ENCODE measurements at regions not wholly inside any gene's neighbourhood (a gene's known extent, or its start where the extent isn't known, plus 50 kb on each side); places are given as distances from the start of the nearest gene placed in this dataset.

- no peaks in the 10 kb centered on the region for H3K9me3 ChIP-seq (ENCODE audit: control insufficient read depth, insufficient read depth, low read depth, low read length)
- no peaks in the 10 kb centered on the region for H3K36me3 ChIP-seq (ENCODE audit: control insufficient read depth in 2 of 2, insufficient read depth in 1 of 2, low read length in 2 of 2)
- H3K27ac ChIP-seq (ENCODE audit: extremely low read depth, low read depth, low read length): no peak overlapping the region
- no peaks in the 10 kb centered on the region for H3K4me1 ChIP-seq (ENCODE audit: control insufficient read depth, insufficient read depth, low read length)
- no peak for TF ChIP-seq ZNF404 (tag by site-specific recombination; IDR thresholded peaks at IDR 0.05)
- TF ChIP-seq ZNF610 (tag by site-specific recombination; IDR thresholded peaks at IDR 0.05; ENCODE audit: borderline replicate concordance): no peak
- no peak for TF ChIP-seq BCL11B (tag by site-specific recombination; IDR thresholded peaks at IDR 0.05; ENCODE audit: low read depth)
- no peak for TF ChIP-seq ZEB2 (tag by site-specific recombination; IDR thresholded peaks at IDR 0.05)
- TF ChIP-seq ZNF280D (tag by site-specific recombination; IDR thresholded peaks at IDR 0.05): no peak
- no peak for TF ChIP-seq ZNF202 (tag by site-specific recombination; IDR thresholded peaks at IDR 0.05; ENCODE audit: borderline replicate concordance)
- H3K4me3 ChIP-seq (ENCODE audit: low read depth, low read length): no peak overlapping the region
- ChIA-PET CTCF (no interaction called here), POLR2A (no interaction called here)
These were observed 639.0 kb upstream of the SORCS1 start for GRCh38 chr10:107803546-107803945.

GRCh38 chr10:107800061-107800460, 635.6 kb upstream of the SORCS1 start:
- no peak overlapping the region for H3K27ac ChIP-seq (ENCODE audit: extremely low read depth, low read depth, low read length)
- H3K4me1 ChIP-seq (ENCODE audit: control insufficient read depth, insufficient read depth, low read length): no peaks in the 10 kb centered on the region
- ChIA-PET POLR2A (no interaction called here), CTCF (interaction anchor here (0.7 kb wide), 1 partner anchor 1211 kb away, joined by 3 read pairs; no protein-coding TSS in a partner anchor)
- H3K9me3 ChIP-seq (ENCODE audit: control insufficient read depth, insufficient read depth, low read depth, low read length): no peaks in the 10 kb centered on the region
- H3K4me3 ChIP-seq (ENCODE audit: low read depth, low read length): no peak overlapping the region
- no peaks in the 10 kb centered on the region for H3K36me3 ChIP-seq (ENCODE audit: control insufficient read depth in 2 of 2, insufficient read depth in 1 of 2, low read length in 2 of 2)
- TF ChIP-seq ZNF768 (tag by site-specific recombination; IDR thresholded peaks at IDR 0.05) (no peak), ZNF292 (tag by site-specific recombination; IDR thresholded peaks at IDR 0.05; ENCODE audit: borderline replicate concordance, low read depth) (no peak), ZNF138 (tag by site-specific recombination; IDR thresholded peaks at IDR 0.05; ENCODE audit: borderline replicate concordance) (no peak), ZNF645 (tag by site-specific recombination; IDR thresholded peaks at IDR 0.05) (no peak), FEZF1 (tag by site-specific recombination; IDR thresholded peaks at IDR 0.05) (no peak), ZNF311 (tag by site-specific recombination; IDR thresholded peaks at IDR 0.05; ENCODE audit: borderline replicate concordance) (no peak), ZNF626 (tag by site-specific recombination; IDR thresholded peaks at IDR 0.05) (no peak), PATZ1 (tag by site-specific recombination; IDR thresholded peaks at IDR 0.05) (no peak), ZNF580 (tag by site-specific recombination; IDR thresholded peaks at IDR 0.05) (no peak), KLF17 (tag by site-specific recombination; IDR thresholded peaks at IDR 0.05) (no peak)
